KG1 (cell line): ENCODE measurements at regions not wholly inside any gene's neighbourhood (a gene's known extent, or its start where the extent isn't known, plus 50 kb on each side); places are given as distances from the start of the nearest gene placed in this dataset.

Experiments
- DNase-seq: peaks from one replicate; lab custom pipeline; 2025; lab: John Stamatoyannopoulos, UW

DNA sequence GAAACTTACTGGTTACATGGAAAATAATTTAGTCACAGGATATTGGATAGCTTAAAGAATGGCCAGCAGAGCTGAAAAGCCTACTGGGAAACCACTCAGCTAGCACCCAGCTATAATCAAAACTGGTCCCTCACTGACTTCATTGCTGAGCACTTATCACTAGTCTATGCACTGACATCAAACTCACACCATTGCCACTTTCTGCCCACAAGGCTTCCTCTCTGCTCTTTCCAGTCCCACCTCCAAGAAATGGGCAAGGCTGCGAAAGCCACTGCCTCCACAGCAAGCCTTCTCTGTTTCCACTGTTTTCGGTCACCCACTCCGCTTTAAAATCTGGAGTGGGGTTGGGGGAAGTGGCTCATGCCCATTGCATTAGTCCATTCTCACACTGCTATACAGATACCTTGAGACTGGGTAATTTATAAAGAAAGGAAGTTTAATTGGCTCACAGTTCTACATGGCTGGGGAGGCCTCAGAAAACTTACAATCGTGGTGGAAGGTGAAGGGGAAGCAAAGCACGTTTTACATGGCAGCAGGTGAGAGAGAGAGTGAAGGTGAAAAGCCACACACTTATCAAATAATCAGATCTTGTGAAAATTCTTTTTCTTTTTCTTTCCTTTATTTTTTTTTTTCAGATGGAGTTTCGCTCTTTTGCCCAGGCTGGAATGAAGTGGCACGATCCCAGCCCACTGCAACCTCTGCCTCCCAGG, 77.0 kb upstream of the CERS6 start:
- no peak for DNase-seq

DNA sequence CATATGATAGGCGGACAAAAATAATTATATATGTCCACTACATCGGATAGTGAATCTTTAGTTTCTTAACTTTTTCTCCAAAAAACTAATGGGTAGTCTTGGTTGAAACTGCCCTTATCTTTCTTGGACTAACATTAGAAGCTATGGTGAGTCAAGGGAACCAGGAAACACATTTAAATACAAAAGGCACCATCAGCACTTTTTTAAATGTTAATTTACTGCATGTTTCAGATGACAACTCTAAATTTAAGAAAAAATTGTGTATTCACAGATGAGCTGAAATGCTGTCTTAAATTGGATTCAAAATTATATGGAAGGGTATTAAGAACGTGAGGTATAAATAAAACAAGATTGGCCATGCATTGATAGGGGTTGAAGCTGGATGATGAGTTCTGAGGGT, 75.6 kb upstream of the CERS6 start:
- DNase-seq: no peak

GRCh38 chr2:168392024-168392423, 64.0 kb upstream of the CERS6 start:
- DNase-seq: no peak

DNA sequence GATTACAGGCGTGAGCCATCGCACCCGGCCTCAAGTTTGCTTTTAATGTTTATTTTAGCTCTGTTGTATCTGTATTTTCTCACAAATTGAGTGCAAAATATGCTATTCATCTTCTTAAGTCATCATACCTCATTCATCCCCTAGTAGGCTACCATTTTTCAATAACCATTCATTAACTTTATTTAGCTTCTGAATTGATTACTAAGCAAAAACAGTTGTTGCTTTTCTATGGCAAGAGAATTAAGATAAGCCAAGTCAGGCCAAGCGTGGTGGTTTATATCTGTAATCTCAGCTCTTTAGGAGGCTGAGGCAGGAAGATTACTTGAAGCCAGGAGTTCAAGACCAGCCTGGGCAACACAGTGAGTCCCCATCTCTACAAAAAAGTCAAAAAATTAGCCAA, 63.3 kb upstream of the CERS6 start:
- DNase-seq: no peak

DNA sequence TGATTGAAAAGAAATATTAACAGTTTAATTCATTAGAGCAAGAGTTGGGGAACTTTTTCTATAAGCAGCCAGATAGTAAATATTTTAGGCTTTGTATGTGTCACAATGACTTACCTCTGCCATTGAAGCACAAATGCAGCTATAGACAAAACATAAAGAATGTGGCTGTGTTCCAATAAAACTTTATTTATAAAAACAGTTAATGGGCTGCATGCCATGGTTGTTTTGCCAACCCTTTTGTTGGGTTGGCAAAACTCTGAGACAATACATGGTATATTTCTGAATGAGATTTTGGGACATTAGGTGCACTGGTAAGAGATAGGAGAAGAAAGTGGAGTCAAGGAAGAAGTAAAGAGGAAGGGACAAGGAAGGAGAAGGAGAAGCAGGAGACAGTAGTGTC, 61.8 kb upstream of the CERS6 start:
- DNase-seq: no peak

DNA sequence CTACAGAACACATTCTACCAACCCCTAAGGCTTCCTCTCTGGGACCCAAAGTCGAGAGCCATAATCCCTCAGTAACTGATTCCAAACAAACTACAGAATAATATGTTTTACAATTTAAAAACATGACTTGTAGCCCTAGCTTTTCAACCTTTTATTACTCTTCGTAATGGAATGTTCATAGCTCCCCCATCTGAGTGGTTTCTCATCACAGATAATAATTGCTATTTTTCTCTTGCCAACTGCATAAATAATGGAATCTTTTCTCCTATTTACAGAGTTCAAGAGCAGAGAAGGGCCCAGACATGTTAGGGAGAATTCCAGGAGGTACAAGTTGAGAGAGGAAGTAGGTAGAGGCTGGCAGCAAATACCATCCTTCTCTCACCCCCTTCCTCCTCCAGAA, 59.9 kb upstream of the CERS6 start:
- DNase-seq: no peak

DNA sequence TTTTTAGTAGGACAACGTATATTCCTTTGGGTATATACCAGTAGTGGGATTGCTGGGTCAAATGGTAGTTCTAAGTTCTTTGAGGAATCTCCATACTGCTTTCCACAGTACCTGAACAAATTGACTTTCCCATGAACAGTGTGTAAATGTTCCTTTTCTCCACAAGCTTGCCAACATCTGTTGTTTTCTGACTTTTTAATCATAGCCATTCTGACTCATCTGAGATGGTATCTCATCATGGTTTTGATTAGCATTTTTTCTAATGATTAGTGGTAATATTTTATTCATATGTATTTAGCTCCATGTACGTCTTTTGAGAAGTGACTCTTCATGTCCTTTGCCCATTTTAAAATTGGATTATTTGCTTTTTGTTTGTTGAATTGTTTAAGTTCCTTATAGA, 58.4 kb upstream of the CERS6 start:
- DNase-seq: no peak

GRCh38 chr2:168401048-168401556, 55.0 kb upstream of the CERS6 start:
- DNase-seq: no peak

GRCh38 chr2:168401771-168402170, 54.3 kb upstream of the CERS6 start:
- DNase-seq: no peak

GRCh38 chr2:168402531-168402930, 53.5 kb upstream of the CERS6 start:
- no peak for DNase-seq

DNA sequence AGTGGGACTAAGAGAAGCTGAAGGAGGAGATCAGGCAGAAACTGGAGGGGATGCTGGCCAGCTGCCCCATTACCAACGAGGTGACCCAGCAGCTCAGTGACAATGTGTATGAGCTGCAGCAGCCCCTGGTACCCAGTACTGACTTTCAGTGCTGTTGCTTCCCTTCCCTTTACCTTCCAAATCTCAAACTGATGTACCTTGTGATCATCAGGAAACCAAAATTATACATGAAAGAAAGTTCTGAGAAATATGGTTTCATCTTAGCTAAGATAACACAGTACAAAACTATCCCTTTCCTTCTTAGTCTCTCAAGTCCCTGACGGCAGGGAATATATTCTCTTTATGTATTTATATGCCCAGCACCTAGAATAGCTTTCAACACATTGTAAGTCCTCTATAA, 52.3 kb upstream of the CERS6 start:
- DNase-seq: no peak

GRCh38 chr2:168404764-168405163, 51.3 kb upstream of the CERS6 start:
- DNase-seq: no peak
